ENCODE measurements at regions not wholly inside any gene's neighbourhood (a gene's known extent, or its start where the extent isn't known, plus 50 kb on each side); places are given as distances from the start of the nearest gene placed in this dataset.
"Not testable (repeated sequence)": the region's sequence is repeated elsewhere in the genome, so short reads cannot be mapped to it uniquely, and the experiment has no call there.

DNA sequence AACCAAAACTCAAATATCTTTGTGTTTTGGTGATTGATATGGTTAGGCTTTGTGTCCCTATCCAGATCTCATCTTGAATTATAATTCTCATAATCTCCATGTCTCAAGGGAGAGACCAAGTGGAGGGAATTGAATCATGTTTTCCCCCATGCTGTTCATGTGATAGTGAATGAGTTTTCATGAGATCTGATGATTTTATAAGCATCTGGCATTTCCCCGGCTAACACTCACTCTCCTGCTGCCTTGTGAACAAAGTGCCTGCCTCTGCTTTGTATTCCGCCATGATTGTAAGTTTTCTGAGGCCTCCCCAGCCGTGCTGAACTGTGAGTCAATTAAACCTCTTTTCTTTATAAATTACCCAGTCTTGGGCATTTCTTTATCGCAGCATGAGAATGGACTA is 419.5 kb downstream of the SH2D4B start:
- TF ChIP-seq, protein P1, sequence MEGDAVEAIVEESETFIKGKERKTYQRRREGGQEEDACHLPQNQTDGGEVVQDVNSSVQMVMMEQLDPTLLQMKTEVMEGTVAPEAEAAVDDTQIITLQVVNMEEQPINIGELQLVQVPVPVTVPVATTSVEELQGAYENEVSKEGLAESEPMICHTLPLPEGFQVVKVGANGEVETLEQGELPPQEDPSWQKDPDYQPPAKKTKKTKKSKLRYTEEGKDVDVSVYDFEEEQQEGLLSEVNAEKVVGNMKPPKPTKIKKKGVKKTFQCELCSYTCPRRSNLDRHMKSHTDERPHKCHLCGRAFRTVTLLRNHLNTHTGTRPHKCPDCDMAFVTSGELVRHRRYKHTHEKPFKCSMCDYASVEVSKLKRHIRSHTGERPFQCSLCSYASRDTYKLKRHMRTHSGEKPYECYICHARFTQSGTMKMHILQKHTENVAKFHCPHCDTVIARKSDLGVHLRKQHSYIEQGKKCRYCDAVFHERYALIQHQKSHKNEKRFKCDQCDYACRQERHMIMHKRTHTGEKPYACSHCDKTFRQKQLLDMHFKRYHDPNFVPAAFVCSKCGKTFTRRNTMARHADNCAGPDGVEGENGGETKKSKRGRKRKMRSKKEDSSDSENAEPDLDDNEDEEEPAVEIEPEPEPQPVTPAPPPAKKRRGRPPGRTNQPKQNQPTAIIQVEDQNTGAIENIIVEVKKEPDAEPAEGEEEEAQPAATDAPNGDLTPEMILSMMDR (IDR thresholded peaks at IDR 0.05; ENCODE audit: poor library complexity, severe bottlenecking) = no peak
- H3K27ac ChIP-seq (ENCODE audit: poor library complexity, severe bottlenecking) = no peak overlapping the region
- H3K4me1 ChIP-seq (ENCODE audit: insufficient read depth, poor library complexity, severe bottlenecking) = no peaks in the 10 kb centered on the region
- DNase-seq (ENCODE audit: low spot score) = no peak
- H3K27me3 ChIP-seq (ENCODE audit: insufficient read depth, poor library complexity, severe bottlenecking) = no peaks in the 10 kb centered on the region
- H3K9me3 ChIP-seq (ENCODE audit: severe bottlenecking) = no peaks in the 10 kb centered on the region
- no peaks in the 10 kb centered on the region for H3K36me3 ChIP-seq (ENCODE audit: low read depth)
- ATAC-seq (ENCODE audit: low read depth) = no peak
- H3K4me3 ChIP-seq (ENCODE audit: severe bottlenecking) = no peak overlapping the region

DNA sequence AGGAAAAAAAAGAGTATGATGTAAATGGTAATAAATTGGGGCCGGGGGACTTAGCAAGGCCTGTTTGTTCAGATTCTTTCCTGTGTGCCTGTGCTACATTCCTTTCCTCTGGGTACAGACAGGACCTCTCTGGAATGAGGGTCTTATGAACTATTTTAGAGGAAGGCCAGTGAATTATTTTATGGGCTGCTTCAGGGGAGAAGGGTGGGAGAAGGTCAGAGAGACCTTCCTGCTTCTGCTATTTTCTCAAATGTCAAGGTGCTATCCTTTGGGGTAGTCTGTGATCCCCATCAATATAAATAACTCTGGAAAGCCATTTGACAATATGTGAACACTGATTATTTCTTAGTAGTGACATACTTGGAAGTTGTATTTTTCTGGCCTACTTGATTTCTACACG is 426.5 kb downstream of the SH2D4B start:
- DNase-seq (ENCODE audit: low spot score) (no peak), ATAC-seq (ENCODE audit: low read depth) (no peak)
- Histone ChIP-seq H3K27me3 (ENCODE audit: insufficient read depth, poor library complexity, severe bottlenecking) (no peaks in the 10 kb centered on the region), H3K9me3 (ENCODE audit: severe bottlenecking) (no peaks in the 10 kb centered on the region), H3K27ac (ENCODE audit: poor library complexity, severe bottlenecking) (no peak overlapping the region), H3K4me3 (ENCODE audit: severe bottlenecking) (no peak overlapping the region), H3K4me1 (ENCODE audit: insufficient read depth, poor library complexity, severe bottlenecking) (no peaks in the 10 kb centered on the region), H3K36me3 (ENCODE audit: low read depth) (no peaks in the 10 kb centered on the region)
- TF ChIP-seq, protein P1 (IDR thresholded peaks at IDR 0.05; ENCODE audit: poor library complexity, severe bottlenecking) = no peak

DNA sequence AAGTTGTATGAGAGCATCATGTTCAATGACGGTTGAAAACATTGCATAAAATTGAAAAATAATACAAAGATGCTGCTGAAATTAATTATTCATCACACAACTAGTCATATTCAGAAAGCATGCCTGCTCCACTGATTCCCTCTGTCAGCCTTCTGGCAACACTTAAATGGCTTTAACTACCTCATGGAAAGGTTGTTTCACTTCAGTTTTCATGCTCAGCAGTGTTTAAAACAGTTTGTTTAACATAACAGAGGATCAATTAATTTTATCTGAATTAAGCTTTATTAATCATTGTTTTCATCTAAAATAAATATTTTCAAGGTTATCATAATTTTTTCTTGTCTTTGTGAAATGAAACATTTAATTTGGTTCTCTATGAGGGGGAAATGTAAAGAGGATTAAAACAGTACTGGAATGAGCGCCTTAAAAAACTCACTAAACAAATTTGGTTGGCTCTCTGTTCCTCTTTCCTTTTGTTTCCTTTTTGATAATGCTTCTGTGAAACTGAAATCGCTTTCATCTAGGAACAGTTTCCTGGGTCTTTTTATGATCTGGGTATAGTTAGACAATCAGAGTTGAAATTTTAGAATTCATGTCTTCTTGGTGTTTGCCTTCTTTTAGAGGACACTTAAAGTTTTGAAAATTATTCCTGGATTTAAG is 427.4 kb downstream of the SH2D4B start:
- no peak for DNase-seq (ENCODE audit: low spot score)

DNA sequence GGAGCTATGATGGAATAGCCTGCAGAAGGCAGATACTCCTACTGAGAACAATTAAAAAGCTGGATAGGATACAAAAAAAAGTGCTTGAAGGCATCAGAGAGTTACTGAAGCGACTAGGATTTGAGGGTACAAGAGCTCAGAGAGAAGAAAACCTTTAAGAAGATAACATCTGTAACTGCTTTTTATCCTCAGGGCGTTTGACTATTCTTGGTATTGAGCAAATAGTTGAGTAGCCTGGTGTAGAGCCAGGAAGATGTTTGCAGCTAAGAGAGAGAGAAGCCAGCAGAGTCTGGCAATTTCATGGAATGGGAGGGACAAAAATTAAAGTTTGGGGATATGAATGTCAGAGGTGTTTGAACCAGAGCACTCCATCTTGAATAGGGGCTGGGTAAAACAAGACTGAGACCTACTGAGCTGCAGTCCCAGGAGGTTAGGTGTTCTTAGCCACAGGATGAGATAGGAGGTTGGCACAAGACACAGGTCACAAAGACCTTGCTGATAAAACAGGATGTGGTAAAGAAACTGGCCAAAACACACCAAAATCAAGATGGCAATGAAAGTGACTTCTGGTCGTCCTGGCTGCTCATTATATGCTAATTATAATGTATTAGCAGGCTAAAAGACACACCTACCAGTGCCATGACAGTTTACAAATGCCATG is 428.8 kb downstream of the SH2D4B start:
- Histone ChIP-seq H3K27me3 (ENCODE audit: insufficient read depth, poor library complexity, severe bottlenecking) (no peaks in the 10 kb centered on the region), H3K4me1 (ENCODE audit: insufficient read depth, poor library complexity, severe bottlenecking) (no peaks in the 10 kb centered on the region), H3K36me3 (ENCODE audit: low read depth) (no peaks in the 10 kb centered on the region), H3K4me3 (ENCODE audit: severe bottlenecking) (no peak overlapping the region), H3K27ac (ENCODE audit: poor library complexity, severe bottlenecking) (no peak overlapping the region), H3K9me3 (ENCODE audit: severe bottlenecking) (no peaks in the 10 kb centered on the region)
- TF ChIP-seq, protein P1 (IDR thresholded peaks at IDR 0.05; ENCODE audit: poor library complexity, severe bottlenecking) = no peak
- ATAC-seq (ENCODE audit: low read depth) = no peak
- no peak for DNase-seq (ENCODE audit: low spot score)

More for the DNA sequence above, 427.4 kb downstream of the SH2D4B start:
- H3K4me1 ChIP-seq (ENCODE audit: insufficient read depth, poor library complexity, severe bottlenecking) = no peaks in the 10 kb centered on the region
- H3K27me3 ChIP-seq (ENCODE audit: insufficient read depth, poor library complexity, severe bottlenecking) = no peaks in the 10 kb centered on the region
- ATAC-seq (ENCODE audit: low read depth) = no peak
- no peaks in the 10 kb centered on the region for H3K9me3 ChIP-seq (ENCODE audit: severe bottlenecking)
- no peak overlapping the region for H3K27ac ChIP-seq (ENCODE audit: poor library complexity, severe bottlenecking)
- no peaks in the 10 kb centered on the region for H3K36me3 ChIP-seq (ENCODE audit: low read depth)
- H3K4me3 ChIP-seq (ENCODE audit: severe bottlenecking) = no peak overlapping the region
- TF ChIP-seq, protein P1 (IDR thresholded peaks at IDR 0.05; ENCODE audit: poor library complexity, severe bottlenecking) = no peak

DNA sequence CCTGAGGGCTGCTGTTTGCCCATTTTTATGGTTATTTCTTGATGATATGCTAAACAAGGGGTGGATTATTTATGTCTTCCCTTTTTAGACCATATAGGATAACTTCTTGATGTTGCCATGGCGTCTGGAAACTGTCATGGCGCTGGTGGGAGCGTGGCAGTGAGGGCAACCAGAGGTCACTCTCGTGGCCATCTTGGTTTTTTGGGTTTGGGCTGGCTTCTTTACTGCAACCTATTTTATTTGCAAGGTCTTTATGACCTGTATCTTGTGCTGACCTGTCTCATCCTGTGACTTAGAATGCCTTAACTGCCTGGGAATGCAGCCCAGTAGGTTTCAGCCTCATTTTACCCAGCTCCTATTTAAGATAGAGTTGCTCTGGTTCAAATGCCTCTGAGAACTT is 429.7 kb downstream of the SH2D4B start:
- not testable (repeated sequence) for H3K36me3 ChIP-seq (ENCODE audit: low read depth); H3K27me3 ChIP-seq (ENCODE audit: insufficient read depth, poor library complexity, severe bottlenecking); H3K4me1 ChIP-seq (ENCODE audit: insufficient read depth, poor library complexity, severe bottlenecking); H3K9me3 ChIP-seq (ENCODE audit: severe bottlenecking); ATAC-seq (ENCODE audit: low read depth); H3K4me3 ChIP-seq (ENCODE audit: severe bottlenecking); H3K27ac ChIP-seq (ENCODE audit: poor library complexity, severe bottlenecking); DNase-seq (ENCODE audit: low spot score)

Data from RWPE2 (cell line).